Mesendoderm (in vitro differentiated cells): ENCODE measurements at regions not wholly inside any gene's neighbourhood (a gene's known extent, or its start where the extent isn't known, plus 50 kb on each side); places are given as distances from the start of the nearest gene placed in this dataset.

Experiments used
- DNase-seq: peaks from one replicate; pipeline ENCODE4 v3.0.0; 2013
- H2AK5ac ChIP-seq: 2 replicates; pipeline ENCODE4 v1.6.1; 2013; ENCODE audit warnings: low read length, inconsistent platforms
- H2BK120ac ChIP-seq: 2 replicates; pipeline ENCODE4 v1.6.1; 2013; ENCODE audit warnings: low read depth, mild to moderate bottlenecking, low read length, moderate library complexity, mixed read lengths
- H2BK15ac ChIP-seq: replicated peaks from 2 replicates; pipeline ENCODE4 v1.6.1; 2013; ENCODE audit warnings: low read depth, mild to moderate bottlenecking, moderate library complexity
- H2BK5ac ChIP-seq: 2 replicates; pipeline ENCODE4 v1.6.1; 2013; ENCODE audit warnings: low read length, inconsistent platforms
- H3K18ac ChIP-seq: 2 replicates; pipeline ENCODE4 v1.6.1; 2013; ENCODE audit warnings: mild to moderate bottlenecking, low read length, mixed read lengths
- H3K23ac ChIP-seq: one replicate; pipeline ENCODE4 v1.6.1; 2013; ENCODE audit warnings: low read length
- H3K27ac ChIP-seq: 2 replicates; pipeline ENCODE4 v1.5.1; 2013; ENCODE audit warnings: low read depth, mild to moderate bottlenecking, inconsistent platforms, low read length, moderate library complexity
- H3K27me3 ChIP-seq: 2 replicates; pipeline ENCODE4 v1.6.1; 2013; ENCODE audit warnings: low read length, control low read depth, mild to moderate bottlenecking, inconsistent platforms; ENCODE audit not compliant: insufficient read depth, poor library complexity
- H3K36me3 ChIP-seq: 2 replicates; pipeline ENCODE4 v1.6.1; 2013; ENCODE audit warnings: low read length, inconsistent platforms; ENCODE audit not compliant: control insufficient read depth, insufficient read depth
- H3K4ac ChIP-seq: one replicate; pipeline ENCODE4 v1.6.1; 2013; ENCODE audit warnings: low read depth, mild to moderate bottlenecking, low read length, moderate library complexity
- H3K4me1 ChIP-seq: 2 replicates; pipeline ENCODE4 v1.6.1; 2013; ENCODE audit warnings: low read depth, low read length, inconsistent platforms; ENCODE audit not compliant: control insufficient read depth
- H3K4me2 ChIP-seq: 2 replicates; pipeline ENCODE4 v1.6.1; 2013; ENCODE audit warnings: low read length
- H3K4me3 ChIP-seq: 2 replicates; pipeline ENCODE4 v1.5.1; 2013; ENCODE audit warnings: mild to moderate bottlenecking, low read length
- H3K56ac ChIP-seq: one replicate; pipeline ENCODE4 v1.6.1; 2013; ENCODE audit warnings: low read length
- H3K79me1 ChIP-seq: 2 replicates; pipeline ENCODE4 v1.6.1; 2013; ENCODE audit warnings: low read length, inconsistent platforms
- H3K79me2 ChIP-seq: 2 replicates; pipeline ENCODE4 v1.6.1; 2013; ENCODE audit warnings: mild to moderate bottlenecking, low read length; ENCODE audit not compliant: control insufficient read depth, insufficient read depth
- H3K9ac ChIP-seq: 2 replicates; pipeline ENCODE4 v1.6.1; 2013; ENCODE audit warnings: low read length, inconsistent platforms
- H4K5ac ChIP-seq: one replicate; pipeline ENCODE4 v1.6.1; 2013; ENCODE audit warnings: low read length
- H4K8ac ChIP-seq: one replicate; pipeline ENCODE4 v1.6.1; 2013; ENCODE audit warnings: low read depth, mild to moderate bottlenecking, control low read depth, low read length, moderate library complexity
- WGBS: extraction: QIAGEN DNeasy Blood & Tissue Kit; methylation state at CpG from one replicate; pipeline ENCODE4 v1.1.7; 2013; ENCODE audit warnings: low lambda C conversion rate, missing lambda C conversion rate; ENCODE audit not compliant: insufficient coverage; ENCODE audit errors: extremely low coverage; 5-methylcytosine and 5-hydroxymethylcytosine counted together

DNA sequence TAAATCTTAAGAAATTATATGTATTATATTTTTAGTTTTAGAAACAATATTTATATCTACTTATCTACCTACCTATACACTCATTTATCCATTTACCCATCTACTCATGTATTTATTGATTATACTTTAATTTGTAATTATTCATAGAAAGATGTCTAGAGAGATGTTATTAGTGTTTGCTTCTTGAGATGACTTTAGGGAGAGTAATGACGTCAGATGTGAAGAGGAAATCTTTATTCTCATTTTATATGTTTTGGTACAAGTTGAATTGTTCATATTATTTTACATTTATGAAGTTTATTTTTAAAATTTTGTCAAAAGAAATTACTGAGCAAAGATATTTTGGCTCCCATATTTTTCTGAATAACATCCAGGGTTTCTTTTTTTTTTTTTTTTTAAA is 271.3 kb upstream of the SLC8A1 start:
- Histone ChIP-seq H3K27ac (no peak overlapping the region), H3K36me3 (no peaks in the 10 kb centered on the region), H3K79me2 (no peaks in the 10 kb centered on the region), H2BK120ac (no peak overlapping the region), H2BK5ac (no peak overlapping the region), H2BK15ac (no peak overlapping the region), H4K8ac (no peak overlapping the region), H3K79me1 (no peaks in the 10 kb centered on the region), H3K4me2 (no peak overlapping the region), H3K4ac (no peak overlapping the region), H3K4me1 (no peaks in the 10 kb centered on the region), H4K5ac (no peak overlapping the region), H3K4me3 (no peak overlapping the region), H3K56ac (no peak overlapping the region), H3K18ac (no peak overlapping the region), H3K23ac (no peak overlapping the region), H3K27me3 (no peaks in the 10 kb centered on the region), H3K9ac (no peak overlapping the region), H2AK5ac (no peak overlapping the region)
- no peak for DNase-seq
- WGBS = no CpG with 5 or more reads among the region's 1 CpG

DNA sequence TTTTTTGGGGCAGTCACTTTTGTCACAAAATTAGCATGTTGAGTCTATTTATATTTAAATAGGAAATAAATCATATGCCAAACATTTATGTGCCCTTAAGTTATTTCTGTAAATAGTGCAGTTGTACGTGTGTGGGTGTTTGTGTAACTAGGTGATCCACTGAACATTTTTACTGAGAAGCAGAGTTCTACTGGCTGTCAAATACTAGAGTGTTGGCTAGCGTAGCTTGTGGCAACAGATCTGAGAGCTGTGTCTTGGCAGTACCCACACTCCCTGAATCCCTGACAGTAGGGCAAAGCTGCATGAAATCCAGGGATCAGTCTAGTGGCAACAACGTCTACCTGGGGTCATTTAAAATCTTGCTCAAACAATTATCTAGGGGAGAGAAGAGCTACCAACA is 273.1 kb upstream of the SLC8A1 start:
- H3K27ac ChIP-seq = no peak overlapping the region
- H2BK15ac ChIP-seq = no peak overlapping the region
- no peaks in the 10 kb centered on the region for H3K27me3 ChIP-seq
- no peak for DNase-seq
- no peak overlapping the region for H3K4ac ChIP-seq
- no peak overlapping the region for H3K56ac ChIP-seq
- H3K23ac ChIP-seq = no peak overlapping the region
- no peak overlapping the region for H3K4me2 ChIP-seq
- no peak overlapping the region for H2AK5ac ChIP-seq
- no peak overlapping the region for H2BK120ac ChIP-seq
- H3K79me1 ChIP-seq = no peaks in the 10 kb centered on the region
- H4K5ac ChIP-seq = no peak overlapping the region
- WGBS = no CpG with 5 or more reads among the region's 3 CpGs
- no peak overlapping the region for H4K8ac ChIP-seq
- no peak overlapping the region for H2BK5ac ChIP-seq
- H3K9ac ChIP-seq = no peak overlapping the region
- H3K18ac ChIP-seq = no peak overlapping the region
- no peaks in the 10 kb centered on the region for H3K36me3 ChIP-seq
- H3K4me3 ChIP-seq = no peak overlapping the region
- no peaks in the 10 kb centered on the region for H3K79me2 ChIP-seq
- no peaks in the 10 kb centered on the region for H3K4me1 ChIP-seq

DNA sequence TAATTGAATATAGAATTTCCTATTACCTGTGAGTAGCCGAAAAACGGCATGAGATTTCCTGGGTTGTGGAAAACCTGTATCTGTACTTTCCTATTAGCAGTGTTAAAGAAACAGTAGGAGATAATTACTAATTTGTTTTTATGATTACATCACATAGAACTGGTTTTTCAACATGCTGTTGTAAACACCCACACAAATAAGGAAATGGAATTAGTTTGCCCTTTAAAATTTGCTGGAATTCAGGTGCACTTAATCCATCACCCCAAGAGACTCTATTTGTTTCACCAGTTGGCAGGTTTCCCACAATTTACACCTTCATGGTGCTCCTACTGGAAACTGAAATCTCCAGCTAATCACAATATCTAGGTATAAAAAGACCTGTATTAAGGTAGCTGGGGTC is 274.1 kb upstream of the SLC8A1 start:
- no peak for DNase-seq
- Histone ChIP-seq H3K36me3 (no peaks in the 10 kb centered on the region), H3K79me2 (no peaks in the 10 kb centered on the region), H3K4me3 (no peak overlapping the region), H3K4me2 (no peak overlapping the region), H3K79me1 (no peaks in the 10 kb centered on the region), H2BK5ac (no peak overlapping the region), H4K5ac (no peak overlapping the region), H2BK120ac (no peak overlapping the region), H3K27ac (no peak overlapping the region), H3K9ac (no peak overlapping the region), H3K4me1 (no peaks in the 10 kb centered on the region), H2BK15ac (no peak overlapping the region), H3K18ac (no peak overlapping the region), H3K27me3 (no peaks in the 10 kb centered on the region), H3K23ac (no peak overlapping the region), H3K4ac (no peak overlapping the region), H3K56ac (no peak overlapping the region), H4K8ac (no peak overlapping the region), H2AK5ac (no peak overlapping the region)
- no CpG with 5 or more reads among the region's 2 CpGs for WGBS

DNA sequence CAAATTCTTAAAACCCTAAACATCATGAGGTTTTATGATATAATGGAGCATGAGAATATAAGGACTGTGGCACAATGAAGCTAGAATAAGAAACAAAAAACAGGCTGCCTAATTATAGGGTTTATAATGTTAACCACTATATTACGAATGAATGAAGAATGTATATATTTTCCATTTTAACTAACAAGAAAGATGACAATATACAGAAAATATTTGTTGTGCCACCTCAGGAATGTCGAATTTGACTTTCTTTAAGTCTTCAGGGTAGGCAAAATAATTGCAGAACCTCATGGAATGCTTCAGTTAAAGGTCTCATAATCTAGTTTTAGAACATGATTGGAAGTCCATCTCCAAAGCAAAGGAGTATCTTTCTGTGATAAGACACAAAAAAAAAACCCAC is 282.9 kb upstream of the SLC8A1 start:
- Histone ChIP-seq H3K4me2 (no peak overlapping the region), H2AK5ac (no peak overlapping the region), H3K9ac (no peak overlapping the region), H3K4ac (no peak overlapping the region), H3K79me1 (no peaks in the 10 kb centered on the region), H2BK15ac (no peak overlapping the region), H3K36me3 (no peaks in the 10 kb centered on the region), H3K79me2 (no peaks in the 10 kb centered on the region), H3K56ac (no peak overlapping the region), H3K23ac (no peak overlapping the region), H3K4me1 (no peaks in the 10 kb centered on the region), H2BK5ac (no peak overlapping the region), H2BK120ac (no peak overlapping the region), H4K8ac (no peak overlapping the region), H3K18ac (no peak overlapping the region), H3K27me3 (no peaks in the 10 kb centered on the region), H3K4me3 (no peak overlapping the region), H3K27ac (no peak overlapping the region), H4K5ac (no peak overlapping the region)
- no CpG with 5 or more reads among the region's 2 CpGs for WGBS
- DNase-seq = no peak

DNA sequence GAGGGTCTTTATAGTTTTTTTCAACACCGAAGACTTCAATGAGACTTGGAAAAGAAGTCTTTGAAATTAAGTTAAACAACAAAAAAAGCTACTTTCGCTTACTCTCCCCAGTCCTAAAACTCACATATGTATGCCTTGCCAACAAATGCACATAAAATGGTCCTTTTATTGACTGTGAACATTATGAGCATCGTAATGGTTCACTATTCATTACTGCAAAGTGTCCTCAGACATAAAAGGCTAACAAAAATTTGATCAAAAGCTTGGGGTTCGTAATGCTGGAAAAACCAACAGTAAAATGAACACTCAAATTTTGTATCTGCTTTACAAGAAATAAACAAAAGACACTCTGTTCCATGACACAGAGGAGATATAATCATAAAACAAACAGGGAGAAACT is 285.3 kb upstream of the SLC8A1 start:
- Histone ChIP-seq H2BK15ac (no peak overlapping the region), H2AK5ac (no peak overlapping the region), H4K5ac (no peak overlapping the region), H3K4me2 (no peak overlapping the region), H3K36me3 (no peaks in the 10 kb centered on the region), H3K27ac (no peak overlapping the region), H3K79me2 (no peaks in the 10 kb centered on the region), H4K8ac (no peak overlapping the region), H3K4ac (no peak overlapping the region), H3K79me1 (no peaks in the 10 kb centered on the region), H3K23ac (no peak overlapping the region), H3K9ac (no peak overlapping the region), H3K56ac (no peak overlapping the region), H3K4me3 (no peak overlapping the region), H3K4me1 (no peaks in the 10 kb centered on the region), H3K27me3 (no peaks in the 10 kb centered on the region), H2BK5ac (no peak overlapping the region), H2BK120ac (no peak overlapping the region), H3K18ac (no peak overlapping the region)
- WGBS = no CpG with 5 or more reads among the region's 4 CpGs
- DNase-seq = no peak

DNA sequence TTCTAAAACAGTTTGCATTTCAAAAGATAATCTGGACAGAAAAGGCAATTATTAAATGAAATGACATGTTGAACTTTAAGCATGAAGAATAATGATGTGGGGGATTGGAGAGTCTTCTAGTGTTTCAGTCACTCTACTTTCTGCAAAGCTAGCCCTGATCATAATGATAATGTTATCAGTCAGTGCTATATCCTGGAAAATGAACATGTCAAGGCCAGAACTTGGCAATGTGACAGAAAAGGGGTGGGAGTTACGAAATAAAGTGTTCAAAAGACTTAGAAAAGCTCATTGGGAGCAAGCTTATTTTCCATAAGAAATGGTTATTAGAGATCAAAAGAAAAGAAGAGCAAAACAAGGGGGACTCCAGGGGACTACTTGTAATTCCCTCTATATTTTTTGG is 288.5 kb upstream of the SLC8A1 start:
- Histone ChIP-seq H2AK5ac (no peak overlapping the region), H3K4me3 (no peak overlapping the region), H2BK15ac (no peak overlapping the region), H3K36me3 (no peaks in the 10 kb centered on the region), H4K8ac (no peak overlapping the region), H3K56ac (no peak overlapping the region), H3K27ac (no peak overlapping the region), H3K79me1 (no peaks in the 10 kb centered on the region), H2BK120ac (no peak overlapping the region), H3K4me2 (no peak overlapping the region), H3K23ac (no peak overlapping the region), H3K27me3 (no peaks in the 10 kb centered on the region), H3K18ac (no peak overlapping the region), H4K5ac (no peak overlapping the region), H2BK5ac (no peak overlapping the region), H3K79me2 (no peaks in the 10 kb centered on the region), H3K4me1 (no peaks in the 10 kb centered on the region), H3K4ac (no peak overlapping the region), H3K9ac (no peak overlapping the region)
- WGBS = no CpG with 5 or more reads among the region's 1 CpG
- DNase-seq = no peak
